GM21717 (cell line): ENCODE measurements at regions not wholly inside any gene's neighbourhood (a gene's known extent, or its start where the extent isn't known, plus 50 kb on each side); places are given as distances from the start of the nearest gene placed in this dataset.
A peak's percentile ranks its signal among the peaks of the same experiment; 100 is the strongest.
"Not testable (repeated sequence)": the region's sequence is repeated elsewhere in the genome, so short reads cannot be mapped to it uniquely, and the experiment has no call there.

Source experiments
- ATAC-seq: cut with Tn5 transposase; IDR thresholded peaks from one replicate; pipeline ENCODE4 v1.9.1; 2021; ENCODE audit warnings: mild to moderate bottlenecking, moderate library complexity; ENCODE audit not compliant: unreplicated experiment

DNA sequence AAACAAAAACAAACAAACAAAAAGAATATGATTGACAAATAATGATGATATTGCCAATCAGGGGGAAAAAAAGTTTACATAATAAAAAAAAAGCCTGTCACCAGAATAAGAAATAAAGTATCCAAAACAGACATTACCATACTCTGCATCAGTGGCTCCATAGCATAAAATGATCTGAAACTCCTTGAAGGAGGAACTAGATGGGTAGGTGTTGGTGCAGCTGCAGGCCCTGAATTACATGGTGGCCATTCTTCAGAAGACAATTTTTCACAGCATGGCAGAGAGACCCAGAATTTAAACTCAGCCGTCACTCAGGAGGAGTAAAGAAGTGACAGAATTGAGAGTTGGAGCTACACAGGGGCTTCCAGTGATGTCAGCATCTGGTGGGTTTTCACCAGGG lies 60.2 kb downstream of the GLUL start:
- no peak for ATAC-seq

- no peak for ATAC-seq
These were observed 61.3 kb downstream of the GLUL start for GRCh38 chr1:182330303-182330702.

- ATAC-seq = no peak
These were observed 62.1 kb downstream of the GLUL start for GRCh38 chr1:182329471-182329870.

DNA sequence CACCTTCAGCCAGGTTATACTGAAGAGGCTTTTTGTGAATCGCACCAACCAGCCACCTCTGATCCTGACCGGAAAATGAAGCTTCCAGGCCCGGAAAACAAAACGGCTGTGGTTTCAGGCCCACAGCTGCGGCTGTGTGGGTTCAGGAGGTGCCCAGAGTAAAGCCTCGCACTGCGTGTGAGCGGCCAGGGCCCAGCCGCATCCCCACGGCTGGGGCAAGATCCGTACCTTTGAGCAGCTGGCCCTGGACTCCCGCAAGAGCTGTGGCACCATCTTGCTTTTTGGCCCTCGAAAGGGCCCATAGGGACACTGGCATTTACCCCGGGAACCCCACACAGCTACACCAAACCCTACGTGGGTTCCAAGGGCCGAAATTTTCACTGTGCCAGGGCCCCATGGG lies 63.0 kb downstream of the GLUL start:
- ATAC-seq = no peak

GRCh38 chr1:182325339-182325738 lies 66.3 kb downstream of the GLUL start:
- no peak for ATAC-seq

DNA sequence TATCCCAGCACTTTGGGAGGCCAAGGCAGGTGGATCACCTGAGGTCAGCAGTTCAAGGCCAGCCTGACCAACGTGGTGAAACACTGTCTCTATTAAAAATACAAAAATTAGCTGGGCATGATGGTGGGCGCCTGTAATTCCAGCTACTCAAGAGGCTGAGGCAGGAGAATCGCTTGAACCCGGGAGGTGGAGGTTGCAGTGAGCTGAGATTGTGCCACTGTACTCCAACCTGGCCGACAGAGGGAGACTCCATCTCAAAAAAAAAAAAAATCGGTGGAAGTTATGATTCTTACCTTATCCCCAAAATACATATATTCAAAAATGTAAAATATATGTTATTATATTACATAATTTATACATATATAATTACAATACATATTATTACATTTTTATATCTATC lies 70.1 kb downstream of the GLUL start:
- not testable (repeated sequence) for ATAC-seq

DNA sequence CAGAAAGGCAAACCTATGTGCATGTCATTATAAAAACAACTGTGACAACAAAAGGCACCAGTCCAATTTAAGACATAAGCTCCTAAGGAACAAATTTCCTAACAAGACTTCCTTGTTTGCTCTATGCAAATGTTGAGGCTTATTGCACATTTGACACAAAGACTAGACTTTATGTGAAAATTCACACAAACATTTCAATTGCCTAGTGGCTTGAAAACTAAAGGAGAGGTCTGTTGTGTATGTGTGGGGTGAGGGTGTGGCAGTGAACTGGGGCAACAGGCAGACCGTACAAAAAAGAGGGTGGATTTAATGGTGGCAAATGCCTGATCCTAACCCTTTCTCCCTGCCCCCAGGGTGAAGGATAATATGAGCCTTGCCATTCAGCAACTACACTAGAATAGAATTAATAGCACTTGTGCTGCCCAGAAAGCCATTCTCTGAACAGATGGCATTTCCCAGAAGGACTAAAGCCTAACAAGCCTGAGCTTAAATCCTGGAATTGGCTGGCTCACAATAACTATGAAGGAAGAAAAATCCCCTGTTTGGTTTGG lies 73.9 kb downstream of the GLUL start:
- ATAC-seq = no peak

DNA sequence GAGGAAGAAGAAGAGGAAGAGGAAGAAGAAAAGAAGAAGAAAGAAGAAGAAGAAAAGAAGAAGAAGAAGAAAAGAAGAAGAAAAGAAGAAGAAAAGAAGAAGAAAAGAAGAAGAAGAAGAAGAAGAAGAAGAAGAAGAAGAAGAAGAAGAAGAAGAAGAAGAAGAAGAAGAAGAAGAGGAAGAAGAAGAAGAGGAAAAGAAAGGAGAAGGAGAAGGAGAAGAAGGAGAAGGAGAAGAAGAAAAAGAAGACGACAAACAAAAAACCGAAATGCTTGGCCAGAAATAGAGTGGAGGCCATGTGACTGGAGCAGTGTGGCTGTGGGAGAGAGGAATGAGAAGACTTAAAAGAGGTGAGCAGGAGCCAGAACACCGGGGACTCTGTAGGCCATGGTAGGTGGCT lies 75.1 kb downstream of the GLUL start:
- not testable (repeated sequence) for ATAC-seq

DNA sequence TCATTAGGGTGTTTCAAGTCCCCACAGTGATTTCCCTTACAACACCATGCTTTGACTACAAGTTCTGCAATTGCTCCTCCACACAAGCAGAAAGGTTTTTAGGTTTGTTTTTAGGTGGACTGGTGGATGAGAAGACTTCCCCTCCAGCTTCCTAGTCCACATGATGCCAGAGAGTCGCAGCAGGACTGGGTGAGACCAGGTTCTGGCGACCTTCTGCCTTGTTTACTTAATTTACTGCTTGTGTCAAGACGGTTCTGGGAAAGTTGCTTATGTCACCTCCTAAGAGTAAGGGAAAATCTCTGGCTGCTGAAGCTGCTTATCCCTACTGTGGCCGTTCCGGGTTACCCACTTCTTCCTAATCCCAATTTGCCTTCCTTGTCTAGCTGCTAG lies 76.4 kb downstream of the GLUL start:
- no peak for ATAC-seq

DNA sequence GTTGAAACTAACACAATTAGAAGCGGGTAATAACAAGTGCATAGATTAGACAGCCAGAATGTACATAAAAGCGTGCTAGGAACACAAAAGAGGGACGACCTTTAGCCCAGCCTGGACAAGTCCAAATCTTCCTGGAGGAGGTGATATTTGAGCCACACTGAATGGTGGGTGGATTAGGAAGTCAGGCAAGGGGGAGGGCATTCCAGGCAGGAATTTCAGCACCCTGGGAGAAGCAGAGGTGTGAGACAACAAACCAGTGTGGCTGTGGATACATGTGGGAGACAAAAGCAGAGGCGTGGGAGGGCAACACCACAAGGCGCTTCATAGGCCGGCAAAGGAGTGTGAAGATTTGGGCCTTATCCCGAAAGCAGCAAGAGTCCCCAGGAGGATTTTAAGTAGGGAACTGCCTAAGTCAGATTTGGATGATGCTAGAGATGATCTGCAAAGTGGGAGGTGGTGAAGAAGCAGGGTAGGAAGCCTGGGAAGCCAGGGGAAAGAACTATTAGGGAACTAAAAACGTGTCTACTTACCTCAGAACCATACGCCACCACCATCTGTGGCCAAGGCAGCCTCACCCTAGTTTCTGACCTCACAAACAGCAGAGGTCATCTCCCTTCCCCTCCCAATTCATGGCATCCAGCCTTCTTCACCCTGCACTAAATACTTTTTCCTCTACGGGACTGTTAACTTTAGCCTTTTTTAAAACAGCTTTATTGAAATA lies 81.8 kb downstream of the GLUL start:
- ATAC-seq = no peak

DNA sequence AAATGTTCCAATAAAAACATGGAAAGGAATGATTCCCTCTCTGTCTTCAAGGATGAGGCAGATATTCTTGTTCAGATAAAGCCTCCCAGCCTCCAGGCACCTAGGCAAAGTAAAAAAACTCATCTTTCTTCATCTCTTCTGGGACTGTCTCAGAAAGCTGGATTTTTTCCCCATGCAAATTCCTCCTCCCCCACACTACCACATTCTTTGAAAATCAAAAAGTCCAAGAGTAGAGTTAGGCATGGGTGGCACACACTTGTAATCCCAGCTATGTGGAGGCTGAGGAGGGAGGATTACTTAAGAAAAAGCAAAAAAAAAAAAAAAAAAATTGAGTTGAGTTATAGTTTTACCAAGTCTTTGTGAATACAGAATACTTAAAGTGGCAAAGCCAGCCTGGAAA lies 82.8 kb downstream of the GLUL start:
- ATAC-seq = no peak

DNA sequence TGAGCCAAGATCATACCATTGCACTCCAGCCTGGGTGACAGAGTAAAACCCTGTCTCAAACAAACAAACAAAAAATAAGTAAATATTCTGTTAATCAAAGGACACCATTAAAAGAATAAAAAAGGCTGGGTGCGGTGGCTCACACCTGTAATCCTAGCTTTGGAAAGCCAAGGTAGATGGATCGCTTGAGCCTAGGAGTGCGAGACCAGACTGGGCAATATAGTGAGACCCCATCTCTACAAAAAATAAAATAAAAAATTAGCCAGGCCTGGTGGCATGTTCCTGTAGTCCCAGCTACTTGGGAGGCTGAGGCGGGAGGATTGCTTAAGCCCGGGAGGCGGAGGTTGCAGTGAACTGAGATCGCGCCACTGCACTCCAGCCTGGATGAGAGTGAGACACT lies 84.1 kb downstream of the GLUL start:
- ATAC-seq = not testable (repeated sequence)

GRCh38 chr1:182305861-182306260 lies 85.7 kb downstream of the GLUL start:
- ATAC-seq = no peak

- ATAC-seq = no peak
These were observed 87.0 kb downstream of the GLUL start for GRCh38 chr1:182304627-182305026.

- ATAC-seq = no peak
These were observed 87.4 kb downstream of the GLUL start for GRCh38 chr1:182304218-182304617.

- ATAC-seq = peak; percentile 72
These were observed 87.8 kb downstream of the GLUL start for GRCh38 chr1:182303778-182304177.

GRCh38 chr1:182301467-182302198 lies 90.0 kb downstream of the GLUL start:
- ATAC-seq = no peak

DNA sequence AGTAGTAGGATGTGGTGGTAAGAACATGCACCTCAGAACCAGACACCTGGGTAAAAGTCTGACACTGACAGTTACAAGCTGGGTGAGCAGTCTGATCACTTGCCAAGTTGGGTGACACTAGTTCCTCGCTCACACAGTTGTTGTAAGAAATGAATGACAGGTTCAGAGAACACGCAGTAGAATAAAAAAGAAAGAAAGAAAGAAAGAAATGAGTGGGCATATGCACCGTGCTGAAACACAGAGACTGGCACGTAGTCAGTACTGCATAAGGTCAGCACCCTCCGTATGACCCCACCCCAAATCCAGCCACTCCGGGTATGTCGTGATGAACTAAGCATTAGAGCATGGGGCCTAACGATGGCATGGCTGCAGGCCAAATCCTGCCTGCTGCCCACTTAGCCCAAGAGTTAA lies 90.6 kb downstream of the GLUL start:
- ATAC-seq = no peak

GRCh38 chr1:182299728-182300616 lies 91.6 kb downstream of the GLUL start:
- no peak for ATAC-seq

DNA sequence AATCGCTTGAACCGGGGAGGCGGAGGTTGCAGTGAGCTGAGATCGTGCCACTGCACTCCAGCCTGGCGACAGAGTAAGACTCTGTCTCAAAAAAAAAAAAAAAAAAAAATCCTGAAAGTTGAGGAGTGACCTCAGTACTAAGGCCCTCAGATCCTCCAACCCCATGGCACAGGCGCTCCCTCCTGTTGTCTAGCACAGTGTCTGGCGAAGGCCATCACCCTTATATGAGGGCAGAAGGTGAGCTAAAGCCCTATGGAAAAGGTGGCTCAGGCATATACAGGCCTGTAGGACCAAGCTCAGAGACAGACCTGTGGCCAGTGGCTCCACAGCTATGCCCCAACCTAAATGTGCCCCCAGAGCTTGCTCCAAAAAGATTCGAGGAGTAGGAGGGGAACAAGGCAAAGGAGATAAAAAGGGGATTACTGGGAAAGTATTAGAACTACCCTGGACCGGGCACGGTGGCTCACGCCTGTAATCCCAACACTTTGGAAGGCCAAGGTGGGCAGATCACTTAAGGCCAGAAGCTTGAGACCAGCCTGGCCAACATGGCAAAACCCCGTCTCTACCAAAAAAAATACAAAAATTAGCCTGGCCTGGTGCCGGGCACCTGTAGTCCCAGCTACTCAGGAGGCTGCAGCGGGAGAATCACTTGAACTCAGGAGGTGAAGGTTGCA lies 92.4 kb downstream of the GLUL start:
- not testable (repeated sequence) for ATAC-seq

DNA sequence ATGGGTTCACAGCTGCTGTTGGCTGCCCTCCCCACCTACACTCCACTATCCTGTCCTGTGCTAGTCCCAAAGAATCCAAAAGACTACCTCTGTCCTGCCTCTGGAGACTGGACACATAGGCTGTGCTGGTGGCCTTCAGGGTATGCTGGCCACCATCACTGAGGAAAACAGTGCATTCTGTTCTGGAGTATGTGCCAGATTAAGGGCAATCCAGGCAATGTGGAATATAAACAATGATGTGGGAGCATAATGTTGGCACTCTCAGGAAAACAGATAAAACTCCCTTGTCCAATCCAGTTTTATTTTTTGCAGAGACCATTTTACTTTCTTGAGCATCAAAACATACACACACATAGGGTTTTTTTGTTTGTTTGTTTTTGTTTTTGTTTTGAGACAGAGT lies 94.3 kb downstream of the GLUL start:
- ATAC-seq = no peak
